Endothelial cell of umbilical vein (primary cell): ENCODE measurements at regions not wholly inside any gene's neighbourhood (a gene's known extent, or its start where the extent isn't known, plus 50 kb on each side); places are given as distances from the start of the nearest gene placed in this dataset.

Experiments used
- BruUV-seq: library from RNA; stranded (reverse); fragments of 400-500 nt; replicated peaks from 2 replicates; lab custom pipeline; 2021; lab: Mats Ljungman, UMichigan
- CTCF ChIA-PET: fragments of 300-600, 350-600 bp; sonication (Branson Sonifier 250); formaldehyde crosslinking; loops from one replicate; lab custom pipeline; 2021; ENCODE audit warnings: antibody characterized with exemption, inconsistent platforms; lab: Charles Lee
- POLR2A ChIA-PET: fragments of 300-600, 350-600 bp; sonication (Branson Sonifier 250); formaldehyde crosslinking; loops from one replicate; lab custom pipeline; 2021; ENCODE audit warnings: antibody characterized with exemption, inconsistent platforms; lab: Charles Lee
- DNase-seq: peaks from one replicate; pipeline ENCODE4 v3.0.0-alpha.2; 2011; ENCODE audit warnings: low read depth, low spot score
- FAIRE-seq: peaks from 2 replicates; lab custom pipeline; 2011; peaks lifted over from hg19 to GRCh38; lab: Jason Lieb, UNC
- H2AFZ ChIP-seq: 2 replicates; pipeline ENCODE4 v1.6.0; 2012; ENCODE audit warnings: low read depth, low read length, control low read depth, inconsistent platforms
- H3K27ac ChIP-seq: 2 replicates; pipeline ENCODE4 v1.5.1; 2011; ENCODE audit warnings: low read depth, mild to moderate bottlenecking, control low read depth, low read length, moderate library complexity; ENCODE audit not compliant: insufficient read depth
- H3K27me3 ChIP-seq, 2 experiments: 2 replicates each; pipeline versions ENCODE4 v1.6.0 to v1.6.1; 2011; ENCODE audit warnings: low read length in 2 of 2, mixed read lengths in 1 of 2; ENCODE audit not compliant: control insufficient read depth in 2 of 2, insufficient read depth in 2 of 2
- H3K36me3 ChIP-seq, 2 experiments: 2 replicates in 1 of 2; 3 replicates in 1 of 2; pipeline ENCODE4 v1.5.1; 2011; ENCODE audit warnings: low read length in 2 of 2, mild to moderate bottlenecking in 1 of 2, moderate library complexity in 1 of 2; ENCODE audit not compliant: control insufficient read depth in 2 of 2, insufficient read depth in 2 of 2; ENCODE audit errors: extremely low read depth in 1 of 2
- H3K4me1 ChIP-seq: 3 replicates; pipeline ENCODE4 v1.5.1; 2011; ENCODE audit warnings: mild to moderate bottlenecking, low read length; ENCODE audit not compliant: control insufficient read depth, insufficient read depth; ENCODE audit errors: extremely low read depth
- H3K4me2 ChIP-seq: 2 replicates; pipeline ENCODE4 v1.6.1; 2011; ENCODE audit warnings: low read length, control low read depth, mixed read lengths; ENCODE audit not compliant: insufficient read depth
- H3K4me3 ChIP-seq, 3 experiments: fragments of 200-600 bp in 1 of 3; sonication (generic), shearing (Covaris generic) in 1 of 3; replicated peaks in 1 of 3; 2 replicates each; pipeline ENCODE4 v1.5.1; 2011 to 2016; ENCODE audit warnings: control low read depth in 3 of 3, low read length in 3 of 3, mild to moderate bottlenecking in 2 of 3, inconsistent platforms in 1 of 3, low read depth in 1 of 3, moderate library complexity in 1 of 3; ENCODE audit not compliant: insufficient read depth in 1 of 3
- H3K79me2 ChIP-seq: 2 replicates; pipeline ENCODE4 v1.6.0; 2012; ENCODE audit warnings: low read length, inconsistent platforms; ENCODE audit not compliant: control insufficient read depth, insufficient read depth
- H3K9ac ChIP-seq: replicated peaks from 2 replicates; pipeline ENCODE3; 2011; ENCODE audit warnings: low read length, control low read depth; ENCODE audit not compliant: insufficient read depth; ENCODE audit errors: extremely low read depth
- H3K9me1 ChIP-seq: replicated peaks from 3 replicates; pipeline ENCODE4 v1.6.0; 2011; ENCODE audit warnings: mild to moderate bottlenecking, low read length; ENCODE audit not compliant: control insufficient read depth, insufficient read depth; ENCODE audit errors: extremely low read depth
- H3K9me3 ChIP-seq: replicated peaks from 2 replicates; pipeline ENCODE4 v1.5.1; 2012; ENCODE audit warnings: low read length, inconsistent platforms; ENCODE audit not compliant: control insufficient read depth, insufficient read depth
- H4K20me1 ChIP-seq: replicated peaks from 2 replicates; pipeline ENCODE3; 2011; ENCODE audit warnings: mild to moderate bottlenecking, low read length; ENCODE audit not compliant: control insufficient read depth, insufficient read depth; ENCODE audit errors: extremely low read depth
- EZH2 ChIP-seq: IDR thresholded peaks from 2 replicates; pipeline ENCODE4 v1.6.1; 2012; ENCODE audit warnings: borderline replicate concordance, low read depth, mild to moderate bottlenecking, moderate library complexity, low read length, inconsistent platforms; ENCODE audit not compliant: severe bottlenecking
- FOS ChIP-seq: IDR thresholded peaks from 2 replicates; pipeline ENCODE4 v1.6.1; 2011; ENCODE audit warnings: mild to moderate bottlenecking, low read length, moderate library complexity, borderline replicate concordance; ENCODE audit not compliant: insufficient read depth
- GATA2 ChIP-seq: IDR thresholded peaks from 2 replicates; pipeline ENCODE4 v1.7.0; 2011; ENCODE audit warnings: low read depth, mild to moderate bottlenecking, moderate library complexity, mixed read lengths, low read length; ENCODE audit not compliant: insufficient read length, insufficient read depth
- JUN ChIP-seq: IDR thresholded peaks from 2 replicates; pipeline ENCODE4 v1.6.1; 2011; ENCODE audit warnings: borderline replicate concordance, low read depth; ENCODE audit not compliant: insufficient read length, insufficient read depth
- POLR2A ChIP-seq: IDR thresholded peaks from 2 replicates; pipeline ENCODE4 v1.6.1; 2012; ENCODE audit warnings: low read depth, mild to moderate bottlenecking, control low read depth, low read length
- POLR2AphosphoS5 ChIP-seq: IDR thresholded peaks from 2 replicates; pipeline ENCODE4 v1.6.1; 2012; ENCODE audit warnings: low read depth, mild to moderate bottlenecking, control low read depth, low read length, moderate library complexity; ENCODE audit not compliant: insufficient read depth
- dilution Hi-C: fragments of 300-500 bp; cut with MboI; formaldehyde crosslinking; loops from one replicate; pipeline ENCODE4 v1.15.0; 2019; ENCODE audit warnings: low sequenced_read_pairs; ENCODE audit not compliant: extremely low pct_ligation_motif_present
- intact Hi-C: fragments of 100-400 bp; cut with micrococcal nuclease; formaldehyde crosslinking; loops from one replicate; pipeline ENCODE4 v1.10.0; 2022
- TF ChIP-seq, protein P1 (sequence below): IDR thresholded peaks from 2 replicates; pipeline ENCODE4 v1.6.1; 2011; ENCODE audit not compliant: insufficient read depth, insufficient read length
- TF ChIP-seq, protein P2 (sequence below), 2 donors: IDR thresholded peaks; 1 replicate in 1 of 2; 2 replicates in 1 of 2; pipeline ENCODE4 v1.5.1; 2011; ENCODE audit warnings: low read length in 2 of 2, mild to moderate bottlenecking in 2 of 2, moderate library complexity in 2 of 2, control low read depth in 1 of 2, inconsistent platforms in 1 of 2, low read depth in 1 of 2; ENCODE audit not compliant: insufficient read depth in 1 of 2; ENCODE audit errors: extremely low read depth in 1 of 2

DNA sequence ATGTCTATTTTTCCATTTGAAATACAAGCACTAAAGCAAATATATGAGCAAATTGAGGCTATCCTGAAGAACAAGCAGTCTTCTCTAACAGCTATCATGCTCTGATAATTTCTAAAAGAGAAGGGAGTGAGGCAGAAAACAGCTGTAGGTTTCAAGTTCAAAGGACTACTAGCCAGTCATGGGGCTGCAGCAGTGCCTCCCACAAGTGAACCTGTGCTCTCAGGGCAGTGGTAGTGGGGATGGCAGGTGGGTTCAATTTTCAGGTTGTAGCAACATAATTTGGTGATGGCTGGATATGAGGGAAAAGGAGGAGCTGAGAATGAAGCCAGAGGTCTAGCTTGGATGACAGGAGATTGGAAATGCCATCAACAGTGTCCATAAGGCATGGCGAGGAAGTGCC lies 93.5 kb upstream of the ARHGAP20 start:
- CTCF ChIA-PET, result interaction anchor here (1.0 to 2.0 kb wide), 2 partner anchors 10 to 57 kb away, joined by 3 to 5 read pairs; no protein-coding TSS in a partner anchor
- intact Hi-C loops (no loop called here), dilution Hi-C loops (no loop called here)
- TF ChIP-seq FOS (no peak), POLR2AphosphoS5 (no peak), POLR2A (no peak), EZH2 (no peak), JUN (no peak), GATA2 (no peak)
- TF ChIP-seq, protein P1, sequence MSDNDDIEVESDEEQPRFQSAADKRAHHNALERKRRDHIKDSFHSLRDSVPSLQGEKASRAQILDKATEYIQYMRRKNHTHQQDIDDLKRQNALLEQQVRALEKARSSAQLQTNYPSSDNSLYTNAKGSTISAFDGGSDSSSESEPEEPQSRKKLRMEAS, result no peak
- TF ChIP-seq, protein P2, sequence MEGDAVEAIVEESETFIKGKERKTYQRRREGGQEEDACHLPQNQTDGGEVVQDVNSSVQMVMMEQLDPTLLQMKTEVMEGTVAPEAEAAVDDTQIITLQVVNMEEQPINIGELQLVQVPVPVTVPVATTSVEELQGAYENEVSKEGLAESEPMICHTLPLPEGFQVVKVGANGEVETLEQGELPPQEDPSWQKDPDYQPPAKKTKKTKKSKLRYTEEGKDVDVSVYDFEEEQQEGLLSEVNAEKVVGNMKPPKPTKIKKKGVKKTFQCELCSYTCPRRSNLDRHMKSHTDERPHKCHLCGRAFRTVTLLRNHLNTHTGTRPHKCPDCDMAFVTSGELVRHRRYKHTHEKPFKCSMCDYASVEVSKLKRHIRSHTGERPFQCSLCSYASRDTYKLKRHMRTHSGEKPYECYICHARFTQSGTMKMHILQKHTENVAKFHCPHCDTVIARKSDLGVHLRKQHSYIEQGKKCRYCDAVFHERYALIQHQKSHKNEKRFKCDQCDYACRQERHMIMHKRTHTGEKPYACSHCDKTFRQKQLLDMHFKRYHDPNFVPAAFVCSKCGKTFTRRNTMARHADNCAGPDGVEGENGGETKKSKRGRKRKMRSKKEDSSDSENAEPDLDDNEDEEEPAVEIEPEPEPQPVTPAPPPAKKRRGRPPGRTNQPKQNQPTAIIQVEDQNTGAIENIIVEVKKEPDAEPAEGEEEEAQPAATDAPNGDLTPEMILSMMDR (IDR thresholded peaks at IDR 0.05; ENCODE audit: extremely low read depth in 1 of 2, insufficient read depth in 1 of 2, low read depth in 1 of 2, low read length in 2 of 2), result no peak
- Histone ChIP-seq H3K79me2 (no peaks in the 10 kb centered on the region), H3K9me1 (no peaks in the 10 kb centered on the region), H3K27ac (no peak overlapping the region), H3K9ac (no peak overlapping the region), H2AFZ (no peak overlapping the region), H3K4me2 (no peak overlapping the region), H3K36me3 (no peaks in the 10 kb centered on the region), H4K20me1 (no peaks in the 10 kb centered on the region), H3K9me3 (no peaks in the 10 kb centered on the region), H3K4me1 (peaks cover 10% of the 10 kb centered on the region), H3K4me3 (no peak overlapping the region), H3K27me3 (no peaks in the 10 kb centered on the region)
- BruUV-seq, result no TSS peak
- POLR2A ChIA-PET, result no interaction called here
- FAIRE-seq, result no peak
- no peak for DNase-seq
